ENCODE measurements at regions not wholly inside any gene's neighbourhood (a gene's known extent, or its start where the extent isn't known, plus 50 kb on each side); places are given as distances from the start of the nearest gene placed in this dataset.
"Not testable (repeated sequence)": the region's sequence is repeated elsewhere in the genome, so short reads cannot be mapped to it uniquely, and the experiment has no call there.

GRCh38 chr5:67971223-67971830, 244.2 kb upstream of the PIK3R1 start:
- no peak for DNase-seq (ENCODE audit: extremely low read depth in 1 of 11, low read depth in 9 of 11, low spot score in 4 of 11)

- DNase-seq (ENCODE audit: extremely low read depth in 1 of 11, low read depth in 9 of 11, low spot score in 4 of 11): no peak
These were observed 245.9 kb upstream of the PIK3R1 start for GRCh38 chr5:67969631-67970030.

- no peak for DNase-seq (ENCODE audit: extremely low read depth in 1 of 11, low read depth in 9 of 11, low spot score in 4 of 11)
These were observed 246.4 kb upstream of the PIK3R1 start for GRCh38 chr5:67969176-67969575.

- no peak for DNase-seq (ENCODE audit: extremely low read depth in 1 of 11, low read depth in 9 of 11, low spot score in 4 of 11)
These were observed 248.8 kb upstream of the PIK3R1 start for GRCh38 chr5:67966712-67967111.

- DNase-seq (ENCODE audit: extremely low read depth in 1 of 11, low read depth in 9 of 11, low spot score in 4 of 11): no peak
These were observed 250.9 kb upstream of the PIK3R1 start for GRCh38 chr5:67964619-67965018.

- no peak for DNase-seq (ENCODE audit: extremely low read depth in 1 of 11, low read depth in 9 of 11, low spot score in 4 of 11)
These were observed 251.6 kb upstream of the PIK3R1 start for GRCh38 chr5:67963789-67964519.

GRCh38 chr5:67960939-67961338, 254.6 kb upstream of the PIK3R1 start:
- DNase-seq (ENCODE audit: extremely low read depth in 1 of 11, low read depth in 9 of 11, low spot score in 4 of 11): no peak

GRCh38 chr5:67957374-67957773, 258.2 kb upstream of the PIK3R1 start:
- DNase-seq (ENCODE audit: extremely low read depth in 1 of 11, low read depth in 9 of 11, low spot score in 4 of 11): no peak

- no peak for DNase-seq (ENCODE audit: extremely low read depth in 1 of 11, low read depth in 9 of 11, low spot score in 4 of 11)
These were observed 261.2 kb upstream of the PIK3R1 start for GRCh38 chr5:67954351-67954750.

- no peak for DNase-seq (ENCODE audit: extremely low read depth in 1 of 11, low read depth in 9 of 11, low spot score in 4 of 11)
These were observed 273.1 kb upstream of the PIK3R1 start for GRCh38 chr5:67942421-67942820.

GRCh38 chr5:67941614-67942401, 273.7 kb upstream of the PIK3R1 start:
- DNase-seq (ENCODE audit: extremely low read depth in 1 of 11, low read depth in 9 of 11, low spot score in 4 of 11): no peak

GRCh38 chr5:67935908-67936566, 279.5 kb upstream of the PIK3R1 start:
- DNase-seq (ENCODE audit: extremely low read depth in 1 of 11, low read depth in 9 of 11, low spot score in 4 of 11): no peak

GRCh38 chr5:67934976-67935375, 280.6 kb upstream of the PIK3R1 start:
- no peak for DNase-seq (ENCODE audit: extremely low read depth in 1 of 11, low read depth in 9 of 11, low spot score in 4 of 11)

- DNase-seq (ENCODE audit: extremely low read depth in 1 of 11, low read depth in 9 of 11, low spot score in 4 of 11): no peak
These were observed 290.0 kb upstream of the PIK3R1 start for GRCh38 chr5:67925511-67925910.

- no peak for DNase-seq (ENCODE audit: extremely low read depth in 1 of 11, low read depth in 9 of 11, low spot score in 4 of 11)
These were observed 294.5 kb upstream of the PIK3R1 start for GRCh38 chr5:67921004-67921601.

- not testable (repeated sequence) for DNase-seq (ENCODE audit: extremely low read depth in 1 of 11, low read depth in 9 of 11, low spot score in 4 of 11)
These were observed 296.0 kb upstream of the PIK3R1 start for GRCh38 chr5:67919532-67919931.

- DNase-seq (ENCODE audit: extremely low read depth in 1 of 11, low read depth in 9 of 11, low spot score in 4 of 11): no peak
These were observed 298.0 kb upstream of the PIK3R1 start for GRCh38 chr5:67917561-67917960.

- no peak for DNase-seq (ENCODE audit: extremely low read depth in 1 of 11, low read depth in 9 of 11, low spot score in 4 of 11)
These were observed 305.0 kb upstream of the PIK3R1 start for GRCh38 chr5:67910546-67910945.

- DNase-seq (ENCODE audit: extremely low read depth in 1 of 11, low read depth in 9 of 11, low spot score in 4 of 11): no peak
These were observed 307.3 kb upstream of the PIK3R1 start for GRCh38 chr5:67908126-67908765.
